ENCODE measurements at regions not wholly inside any gene's neighbourhood (a gene's known extent, or its start where the extent isn't known, plus 50 kb on each side); places are given as distances from the start of the nearest gene placed in this dataset.

DNA sequence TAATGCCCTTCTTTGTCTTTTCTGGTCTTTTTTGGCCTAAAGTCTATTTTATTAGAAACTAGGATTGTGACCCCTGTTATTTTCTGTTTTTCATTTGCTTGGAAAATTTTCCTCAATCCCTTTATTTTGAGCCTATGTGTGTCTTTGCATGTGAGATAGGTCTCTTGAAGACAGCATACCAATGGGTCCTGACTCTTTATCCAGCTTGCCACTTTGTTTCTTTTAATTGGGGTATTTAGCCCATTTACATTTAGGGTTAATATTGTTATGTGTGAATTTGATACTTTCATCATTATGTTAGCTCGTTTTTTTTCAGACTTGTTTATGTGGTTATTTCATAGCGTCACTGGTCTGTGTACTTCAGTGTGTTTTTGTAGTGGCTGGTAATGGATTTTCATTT is 682.6 kb downstream of the JRKL start:
- TF ChIP-seq, protein P1, sequence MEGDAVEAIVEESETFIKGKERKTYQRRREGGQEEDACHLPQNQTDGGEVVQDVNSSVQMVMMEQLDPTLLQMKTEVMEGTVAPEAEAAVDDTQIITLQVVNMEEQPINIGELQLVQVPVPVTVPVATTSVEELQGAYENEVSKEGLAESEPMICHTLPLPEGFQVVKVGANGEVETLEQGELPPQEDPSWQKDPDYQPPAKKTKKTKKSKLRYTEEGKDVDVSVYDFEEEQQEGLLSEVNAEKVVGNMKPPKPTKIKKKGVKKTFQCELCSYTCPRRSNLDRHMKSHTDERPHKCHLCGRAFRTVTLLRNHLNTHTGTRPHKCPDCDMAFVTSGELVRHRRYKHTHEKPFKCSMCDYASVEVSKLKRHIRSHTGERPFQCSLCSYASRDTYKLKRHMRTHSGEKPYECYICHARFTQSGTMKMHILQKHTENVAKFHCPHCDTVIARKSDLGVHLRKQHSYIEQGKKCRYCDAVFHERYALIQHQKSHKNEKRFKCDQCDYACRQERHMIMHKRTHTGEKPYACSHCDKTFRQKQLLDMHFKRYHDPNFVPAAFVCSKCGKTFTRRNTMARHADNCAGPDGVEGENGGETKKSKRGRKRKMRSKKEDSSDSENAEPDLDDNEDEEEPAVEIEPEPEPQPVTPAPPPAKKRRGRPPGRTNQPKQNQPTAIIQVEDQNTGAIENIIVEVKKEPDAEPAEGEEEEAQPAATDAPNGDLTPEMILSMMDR (IDR thresholded peaks at IDR 0.05) = no peak

DNA sequence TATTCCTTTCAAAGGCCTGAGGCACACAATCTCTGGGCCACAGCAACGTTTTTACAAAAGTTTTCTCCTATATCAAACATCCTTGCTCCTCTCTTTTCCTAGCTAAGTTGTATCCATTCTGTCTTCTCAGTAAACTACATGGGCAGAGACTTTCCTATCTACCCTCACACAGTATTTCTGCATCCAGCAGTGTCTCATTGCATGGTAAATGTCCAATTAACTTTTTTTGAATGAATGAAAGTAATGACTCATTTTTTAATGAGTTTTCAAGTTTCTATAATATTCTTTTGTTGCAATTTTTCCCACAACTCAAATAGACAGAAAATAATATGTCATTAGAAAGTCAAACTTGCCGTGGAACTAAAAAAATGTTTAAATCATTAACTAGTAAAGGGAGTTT is 688.6 kb downstream of the JRKL start:
- TF ChIP-seq, protein P1 (IDR thresholded peaks at IDR 0.05) = no peak

DNA sequence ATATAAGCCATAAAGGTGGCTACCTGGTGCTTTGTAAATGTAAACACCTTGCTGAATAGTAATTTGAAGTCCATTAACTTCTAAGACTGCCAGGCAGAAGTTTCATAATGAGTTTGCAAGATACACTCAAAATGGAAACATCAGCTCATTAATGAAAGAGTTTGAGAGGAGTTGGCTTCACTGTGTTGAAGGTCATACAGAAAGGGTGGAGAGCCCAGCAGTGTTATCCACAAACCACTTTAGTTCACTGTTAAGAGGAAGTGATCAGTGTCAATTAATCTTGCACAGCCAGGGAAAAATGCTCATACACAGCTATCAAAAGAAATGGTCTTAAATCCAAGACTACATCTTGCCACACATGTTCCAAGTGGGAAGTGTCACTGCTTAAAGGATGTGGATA is 689.4 kb downstream of the JRKL start:
- TF ChIP-seq, protein P1 (IDR thresholded peaks at IDR 0.05) = no peak

DNA sequence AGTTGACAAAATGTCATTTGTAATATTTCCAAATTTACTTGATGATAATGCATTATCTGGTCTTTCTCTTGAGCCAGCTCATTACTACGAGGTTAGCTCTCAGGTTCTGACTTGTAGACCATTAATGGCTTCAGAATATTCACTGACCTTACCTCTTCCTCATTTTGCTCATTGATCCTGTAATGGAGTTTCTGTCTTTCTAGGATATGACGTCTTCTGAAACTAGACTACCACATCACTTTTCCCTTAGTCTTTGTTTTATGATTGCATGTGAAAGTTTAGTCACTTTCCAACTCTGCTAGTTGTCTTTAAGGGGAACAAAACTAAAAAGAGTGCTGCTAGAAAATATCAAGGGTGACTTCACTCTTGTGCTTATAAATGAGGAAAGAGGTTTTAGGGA is 697.6 kb downstream of the JRKL start:
- TF ChIP-seq, protein P1 (IDR thresholded peaks at IDR 0.05) = no peak

DNA sequence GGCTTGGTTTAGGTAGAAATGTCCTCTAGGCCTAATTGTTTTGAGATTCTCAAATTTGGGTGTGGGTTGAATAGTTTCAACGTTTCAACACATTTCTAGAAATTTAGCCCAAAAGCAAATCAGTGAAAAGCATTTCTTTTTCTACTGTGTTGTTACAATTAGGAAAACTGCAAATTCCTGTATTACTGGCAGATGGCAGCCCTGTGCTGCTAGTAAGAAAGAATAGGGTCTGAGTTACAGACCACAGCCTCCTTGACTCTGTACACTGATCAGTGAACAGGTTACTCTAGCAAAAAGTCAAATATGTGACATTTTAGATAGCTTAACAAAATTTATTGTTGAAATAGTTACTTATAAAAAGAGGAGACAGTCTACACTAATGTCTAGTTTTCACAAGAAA is 703.0 kb downstream of the JRKL start:
- TF ChIP-seq, protein P1 (IDR thresholded peaks at IDR 0.05) = peak; percentile 50

DNA sequence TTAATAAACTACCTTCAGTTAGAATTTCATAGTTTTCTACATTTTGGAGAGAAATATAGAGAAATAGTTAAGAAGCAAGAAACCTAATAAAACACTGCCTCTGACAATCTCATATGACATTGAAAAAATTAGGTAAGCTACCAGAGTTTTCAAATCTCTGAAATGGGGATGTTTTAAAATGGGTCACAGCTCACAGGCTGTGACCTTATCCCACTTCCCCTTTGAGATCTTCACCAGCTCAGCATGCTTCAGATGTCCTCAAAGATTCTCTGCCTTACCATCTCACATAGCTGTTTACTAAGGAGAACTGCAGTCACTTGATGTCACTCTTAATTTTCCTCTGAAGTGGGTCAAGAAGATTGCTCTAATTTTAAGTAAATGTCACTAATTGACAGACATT is 717.8 kb downstream of the JRKL start:
- TF ChIP-seq, protein P1 (IDR thresholded peaks at IDR 0.05) = no peak

DNA sequence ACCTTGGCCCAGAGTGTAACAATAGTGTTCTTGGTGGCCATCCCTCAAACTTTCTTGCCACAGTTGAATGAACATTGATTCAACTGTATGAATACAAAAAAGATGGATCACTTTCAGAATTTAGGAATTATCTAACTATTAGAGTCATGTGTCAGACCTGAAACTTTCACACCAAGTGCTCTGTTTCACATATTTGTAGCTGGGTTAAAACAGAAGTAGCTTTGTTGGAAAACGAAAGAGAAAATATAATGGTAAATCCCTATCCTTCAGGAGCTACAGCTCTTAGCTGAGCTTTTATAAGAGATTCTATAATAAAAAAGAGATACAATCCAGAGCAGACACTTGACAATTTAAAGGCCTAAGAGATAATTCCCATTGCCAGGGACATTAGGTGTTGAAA is 719.3 kb downstream of the JRKL start:
- TF ChIP-seq, protein P1 (IDR thresholded peaks at IDR 0.05) = no peak

DNA sequence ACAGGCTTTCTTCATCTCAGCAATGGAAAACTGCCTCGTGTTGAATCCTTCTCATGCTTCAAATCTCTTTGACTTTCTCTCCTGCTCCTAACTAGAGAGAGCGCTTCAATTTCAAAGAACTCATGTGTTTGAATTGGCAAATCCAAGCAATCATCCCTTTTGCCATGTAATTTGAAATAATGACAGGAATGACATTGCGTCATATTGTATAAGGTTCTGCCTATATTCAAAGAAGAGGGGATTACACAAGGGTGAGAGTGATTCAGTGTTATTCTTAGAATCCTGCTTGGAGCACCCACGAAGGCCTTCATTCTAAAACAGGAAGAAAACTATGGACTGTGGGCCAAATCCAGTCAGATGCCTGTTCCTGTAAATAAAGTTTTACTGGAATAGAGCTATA is 720.6 kb downstream of the JRKL start:
- TF ChIP-seq, protein P1 (IDR thresholded peaks at IDR 0.05) = no peak
